ENCODE measurements at regions not wholly inside any gene's neighbourhood (a gene's known extent, or its start where the extent isn't known, plus 50 kb on each side); places are given as distances from the start of the nearest gene placed in this dataset.

- TF ChIP-seq CTCF (IDR thresholded peaks at IDR 0.05): no peak
- TF ChIP-seq POLR2A (IDR thresholded peaks at IDR 0.05): no peak
- TF ChIP-seq POLR2AphosphoS5 (IDR thresholded peaks at IDR 0.05): no peak
Measured at GRCh38 chr4:35250331-35250730, 994.0 kb downstream of the ARAP2 start.
